Panc1 (cell line): ENCODE measurements at regions not wholly inside any gene's neighbourhood (a gene's known extent, or its start where the extent isn't known, plus 50 kb on each side); places are given as distances from the start of the nearest gene placed in this dataset.

ENCODE experiments used
- ATAC-seq: fragments of 200-7000 bp; cut with Tn5 transposase; 2 replicates; pipeline ENCODE4 v1.9.1; 2020; ENCODE audit warnings: mild to moderate bottlenecking, moderate library complexity
- BruUV-seq: library from RNA; stranded (reverse); fragments of 400-500 nt; replicated peaks from 2 replicates; lab custom pipeline; 2021; lab: Mats Ljungman, UMichigan
- CTCF ChIA-PET: fragments of 300-600 bp; sonication (Branson Sonifier 250); formaldehyde crosslinking; loops from one replicate; lab custom pipeline; 2022; ENCODE audit warnings: antibody characterized with exemption; lab: Charles Lee
- POLR2A ChIA-PET: fragments of 300-600 bp; sonication (Branson Sonifier 250); formaldehyde crosslinking; loops from one replicate; lab custom pipeline; 2022; ENCODE audit warnings: antibody characterized with exemption; lab: Charles Lee
- DNase-seq: peaks from one replicate; pipeline ENCODE4 v3.0.0-alpha.2; 2010; ENCODE audit warnings: low read depth, low spot score
- H3K27ac ChIP-seq: 2 replicates; pipeline ENCODE4 v1.5.1; 2011; ENCODE audit warnings: mild to moderate bottlenecking, low read length, inconsistent platforms
- H3K27me3 ChIP-seq: fragments of 200-500 bp; sonication (Bioruptor generic); 2 replicates; pipeline ENCODE4 v1.6.0; 2014; ENCODE audit warnings: low read length, inconsistent platforms; ENCODE audit not compliant: control insufficient read depth, insufficient read depth
- H3K36me3 ChIP-seq: fragments of 200-500 bp; sonication (Bioruptor generic); 2 replicates; pipeline ENCODE4 v1.5.1; 2014; ENCODE audit warnings: inconsistent platforms, mild to moderate bottlenecking, low read length, moderate library complexity; ENCODE audit not compliant: control insufficient read depth, insufficient read depth
- H3K4me1 ChIP-seq: 2 replicates; pipeline ENCODE4 v1.5.1; 2011; ENCODE audit warnings: inconsistent platforms, mild to moderate bottlenecking, low read length, moderate library complexity; ENCODE audit not compliant: control insufficient read depth, insufficient read depth
- H3K4me3 ChIP-seq, 2 experiments: 2 replicates each; pipeline ENCODE4 v1.5.1; 2011 to 2012; ENCODE audit warnings: low read depth in 2 of 2, low read length in 2 of 2, mild to moderate bottlenecking in 2 of 2, inconsistent platforms in 1 of 2, moderate library complexity in 1 of 2
- H3K9me3 ChIP-seq: fragments of 200-500 bp; sonication (Bioruptor generic); 2 replicates; pipeline ENCODE4 v1.5.1; 2014; ENCODE audit warnings: low read depth, mild to moderate bottlenecking, inconsistent platforms, low read length, moderate library complexity; ENCODE audit not compliant: control insufficient read depth, insufficient read depth
- CTCF ChIP-seq: fragments of 450-650 bp; IDR thresholded peaks from 2 replicates; pipeline ENCODE4 v1.5.1; 2017; ENCODE audit warnings: mild to moderate bottlenecking
- POLR2AphosphoS5 ChIP-seq: IDR thresholded peaks from 2 replicates; pipeline ENCODE4 v1.6.1; 2012; ENCODE audit warnings: mild to moderate bottlenecking, low read depth, low read length, moderate library complexity
- REST ChIP-seq, 2 experiments: IDR thresholded peaks; 2 replicates each; pipeline ENCODE4 v1.6.1; 2011 to 2012; ENCODE audit warnings: low read depth in 2 of 2, control low read depth in 1 of 2, low read length in 1 of 2, mild to moderate bottlenecking in 1 of 2, moderate library complexity in 1 of 2; ENCODE audit not compliant: insufficient read depth in 1 of 2
- SIN3A ChIP-seq: IDR thresholded peaks from 2 replicates; pipeline ENCODE4 v1.6.1; 2012; ENCODE audit warnings: low read depth, mild to moderate bottlenecking, low read length, moderate library complexity, borderline replicate concordance; ENCODE audit not compliant: insufficient read depth
- TCF7L2 ChIP-seq: IDR thresholded peaks from 2 replicates; pipeline ENCODE4 v1.6.1; 2011; ENCODE audit warnings: mild to moderate bottlenecking, low read depth, low read length, inconsistent platforms
- in situ Hi-C: cut with HindIII; loops from 2 replicates; pipeline ENCODE4 v1.10.0; 2016; ENCODE audit warnings: low sequenced_read_pairs, low pct_unique_long_range_greater_than_20kb
- intact Hi-C: fragments of 100-400 bp; cut with micrococcal nuclease; formaldehyde crosslinking; loops from one replicate; pipeline ENCODE4 v1.10.0; 2022; ENCODE audit not compliant: unreplicated experiment

GRCh38 chr20:16106191-16106849, 466.9 kb downstream of the KIF16B start:
- CTCF ChIA-PET: no interaction called here
- POLR2A ChIA-PET: no interaction called here
- ATAC-seq: no peak

GRCh38 chr20:16104783-16105182, 468.5 kb downstream of the KIF16B start:
- no peaks in the 10 kb centered on the region for H3K36me3 ChIP-seq
- TF ChIP-seq REST (IDR thresholded peaks at IDR 0.05; ENCODE audit: insufficient read depth in 1 of 2, low read depth in 2 of 2, low read length in 1 of 2): no peak
- no peak for TF ChIP-seq POLR2AphosphoS5
- TF ChIP-seq TCF7L2: no peak
- TF ChIP-seq CTCF: no peak
- no peak for TF ChIP-seq SIN3A
- H3K4me1 ChIP-seq: no peaks in the 10 kb centered on the region
- intact Hi-C loops: no loop called here
- no peaks in the 10 kb centered on the region for H3K9me3 ChIP-seq
- no TSS peak for BruUV-seq
- ATAC-seq (no peak), DNase-seq (no peak)
- H3K4me3 ChIP-seq: no peak overlapping the region
- H3K27me3 ChIP-seq: no peaks in the 10 kb centered on the region
- in situ Hi-C loops: no loop called here
- ChIA-PET POLR2A (interaction anchor here (0.6 kb wide), 1 partner anchor 680 kb away, joined by 5 read pairs; no protein-coding TSS in a partner anchor), CTCF (no interaction called here)
- no peak overlapping the region for H3K27ac ChIP-seq

More at GRCh38 chr20:16106191-16106849, 466.9 kb downstream of the KIF16B start:
- BruUV-seq: no TSS peak
- no peaks in the 10 kb centered on the region for H3K4me1 ChIP-seq
- TF ChIP-seq POLR2AphosphoS5 (no peak), CTCF (no peak), REST (IDR thresholded peaks at IDR 0.05; ENCODE audit: insufficient read depth in 1 of 2, low read depth in 2 of 2, low read length in 1 of 2) (no peak), TCF7L2 (no peak), SIN3A (no peak)
- H3K4me3 ChIP-seq: no peak overlapping the region
- intact Hi-C loops: no loop called here
- no peak for DNase-seq
- H3K27ac ChIP-seq: no peak overlapping the region
- H3K36me3 ChIP-seq: no peaks in the 10 kb centered on the region
- in situ Hi-C loops: no loop called here
- H3K27me3 ChIP-seq: no peaks in the 10 kb centered on the region
- H3K9me3 ChIP-seq: no peaks in the 10 kb centered on the region
